Peyer's patch (tissue), 4 donors: ENCODE measurements at regions not wholly inside any gene's neighbourhood (a gene's known extent, or its start where the extent isn't known, plus 50 kb on each side); places are given as distances from the start of the nearest gene placed in this dataset.

Experiments
- CTCF ChIP-seq, 6 experiments: fragments of 450-650 bp in 4 of 6; fragments of 200-600 bp in 2 of 6; sonication (generic) in 1 of 6; IDR thresholded peaks; one replicate each; pipeline ENCODE4 v1.5.1; 2017 to 2019; ENCODE audit warnings: antibody characterized with exemption in 6 of 6, mild to moderate bottlenecking in 3 of 6, moderate library complexity in 1 of 6
- POLR2A ChIP-seq, 2 donors: fragments of 450-650 bp; IDR thresholded peaks; one replicate each; pipeline ENCODE4 v1.5.1; 2017; ENCODE audit warnings: antibody characterized with exemption in 2 of 2, mild to moderate bottlenecking in 2 of 2, moderate library complexity in 2 of 2

- no peak for TF ChIP-seq CTCF (IDR thresholded peaks at IDR 0.05)
- no peak for TF ChIP-seq POLR2A (IDR thresholded peaks at IDR 0.05)
These were observed 112.9 kb upstream of the PJA1 start for GRCh38 chrX:69278031-69278687.
